Caco-2 (cell line): ENCODE measurements at regions not wholly inside any gene's neighbourhood (a gene's known extent, or its start where the extent isn't known, plus 50 kb on each side); places are given as distances from the start of the nearest gene placed in this dataset.
A peak's percentile ranks its signal among the peaks of the same experiment; 100 is the strongest.

ENCODE experiments used
- BruUV-seq: library from RNA; stranded (reverse); fragments of 400-500 nt; replicated peaks from 2 replicates; lab custom pipeline; 2021; lab: Mats Ljungman, UMichigan
- CTCF ChIA-PET: fragments of 300-600 bp; sonication (Branson Sonifier 250); formaldehyde crosslinking; loops from one replicate; lab custom pipeline; 2022; ENCODE audit warnings: antibody characterized with exemption; lab: Charles Lee
- POLR2A ChIA-PET: fragments of 300-600 bp; sonication (Branson Sonifier 250); formaldehyde crosslinking; loops from one replicate; lab custom pipeline; 2022; ENCODE audit warnings: antibody characterized with exemption; lab: Charles Lee
- DNase-seq, 2 experiments: peaks; one replicate each; pipeline versions ENCODE4 v3.0.0 to v3.0.0-alpha.2; 2020 to 2022
- H3K27me3 ChIP-seq: replicated peaks from 2 replicates; pipeline ENCODE4 v1.6.0; 2011; ENCODE audit warnings: low read length; ENCODE audit not compliant: control insufficient read depth, insufficient read depth
- H3K36me3 ChIP-seq: 2 replicates; pipeline ENCODE4 v1.5.1; 2011; ENCODE audit warnings: low read length; ENCODE audit not compliant: control insufficient read depth, insufficient read depth
- H3K4me1 ChIP-seq: fragments of 250-450 bp; sonication (Bioruptor Pico); 2 replicates; pipeline ENCODE4 v1.5.1; 2020; ENCODE audit warnings: mild to moderate bottlenecking
- H3K4me3 ChIP-seq: 2 replicates; pipeline ENCODE4 v1.5.1; 2011; ENCODE audit warnings: low read depth, mild to moderate bottlenecking, control low read depth, low read length
- H3K9me3 ChIP-seq: fragments of 250-450 bp; sonication (Bioruptor Pico); 2 replicates; pipeline ENCODE4 v1.5.1; 2020; ENCODE audit warnings: mild to moderate bottlenecking, moderate library complexity
- H3K27ac Mint-ChIP-seq: one replicate; pipeline ENCODE4 v1.8.0; 2022; ENCODE audit warnings: mixed read lengths; ENCODE audit not compliant: unreplicated experiment
- H3K27me3 Mint-ChIP-seq: one replicate; pipeline ENCODE4 v1.8.0; 2022; ENCODE audit warnings: mixed read lengths; ENCODE audit not compliant: insufficient read depth, unreplicated experiment
- H3K36me3 Mint-ChIP-seq: one replicate; pipeline ENCODE4 v1.8.0; 2022; ENCODE audit warnings: mild to moderate bottlenecking, mixed read lengths; ENCODE audit not compliant: insufficient read depth, unreplicated experiment
- H3K4me1 Mint-ChIP-seq: one replicate; pipeline ENCODE4 v1.8.0; 2022; ENCODE audit warnings: low read depth, mixed read lengths; ENCODE audit not compliant: unreplicated experiment
- H3K4me3 Mint-ChIP-seq: one replicate; pipeline ENCODE4 v1.8.0; 2022; ENCODE audit warnings: mild to moderate bottlenecking, moderate library complexity, mixed read lengths; ENCODE audit not compliant: unreplicated experiment
- H3K9me3 Mint-ChIP-seq: one replicate; pipeline ENCODE4 v1.8.0; 2022; ENCODE audit warnings: mixed read lengths; ENCODE audit not compliant: unreplicated experiment
- intact Hi-C: fragments of 100-400 bp; cut with micrococcal nuclease; formaldehyde crosslinking; loops from one replicate; pipeline ENCODE4 v1.10.0; 2022; ENCODE audit not compliant: unreplicated experiment
- TF ChIP-seq, protein P1 (sequence below), 2 experiments: fragments of 200-600 bp in 1 of 2; IDR thresholded peaks; 1 replicate in 1 of 2; 2 replicates in 1 of 2; pipeline versions ENCODE4 v1.5.1 to v1.8.0; 2011 to 2022; ENCODE audit warnings: antibody characterized with exemption in 1 of 2, control low read depth in 1 of 2, inconsistent platforms in 1 of 2, low read depth in 1 of 2, low read length in 1 of 2, mild to moderate bottlenecking in 1 of 2, moderate library complexity in 1 of 2; ENCODE audit not compliant: insufficient read depth in 1 of 2, severe bottlenecking in 1 of 2, unreplicated experiment in 1 of 2

GRCh38 chr3:157805538-157805937, 300.7 kb downstream of the SHOX2 start:
- Mint-ChIP-seq H3K4me3 (no peak overlapping the region), H3K4me1 (no peaks in the 10 kb centered on the region), H3K9me3 (peaks cover 12% of the 10 kb centered on the region), H3K27me3 (no peaks in the 10 kb centered on the region), H3K36me3 (no peaks in the 10 kb centered on the region), H3K27ac (no peak overlapping the region)
- Histone ChIP-seq H3K36me3 (no peaks in the 10 kb centered on the region), H3K9me3 (no peaks in the 10 kb centered on the region), H3K4me1 (peaks cover 6% of the 10 kb centered on the region; the same call in 1 of the 2 replicates), H3K27me3 (no peaks in the 10 kb centered on the region), H3K4me3 (no peak overlapping the region)
- ChIA-PET POLR2A (no interaction called here), CTCF (no interaction called here)
- intact Hi-C loops: no loop called here
- TF ChIP-seq, protein P1, sequence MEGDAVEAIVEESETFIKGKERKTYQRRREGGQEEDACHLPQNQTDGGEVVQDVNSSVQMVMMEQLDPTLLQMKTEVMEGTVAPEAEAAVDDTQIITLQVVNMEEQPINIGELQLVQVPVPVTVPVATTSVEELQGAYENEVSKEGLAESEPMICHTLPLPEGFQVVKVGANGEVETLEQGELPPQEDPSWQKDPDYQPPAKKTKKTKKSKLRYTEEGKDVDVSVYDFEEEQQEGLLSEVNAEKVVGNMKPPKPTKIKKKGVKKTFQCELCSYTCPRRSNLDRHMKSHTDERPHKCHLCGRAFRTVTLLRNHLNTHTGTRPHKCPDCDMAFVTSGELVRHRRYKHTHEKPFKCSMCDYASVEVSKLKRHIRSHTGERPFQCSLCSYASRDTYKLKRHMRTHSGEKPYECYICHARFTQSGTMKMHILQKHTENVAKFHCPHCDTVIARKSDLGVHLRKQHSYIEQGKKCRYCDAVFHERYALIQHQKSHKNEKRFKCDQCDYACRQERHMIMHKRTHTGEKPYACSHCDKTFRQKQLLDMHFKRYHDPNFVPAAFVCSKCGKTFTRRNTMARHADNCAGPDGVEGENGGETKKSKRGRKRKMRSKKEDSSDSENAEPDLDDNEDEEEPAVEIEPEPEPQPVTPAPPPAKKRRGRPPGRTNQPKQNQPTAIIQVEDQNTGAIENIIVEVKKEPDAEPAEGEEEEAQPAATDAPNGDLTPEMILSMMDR (IDR thresholded peaks at IDR 0.05; ENCODE audit: insufficient read depth in 1 of 2, low read depth in 1 of 2, low read length in 1 of 2, severe bottlenecking in 1 of 2, unreplicated experiment in 1 of 2): no peak
- no TSS peak for BruUV-seq
- peak in 1 of 2 experiments; percentile 5 for DNase-seq

GRCh38 chr3:157794771-157795170, 291.6 kb upstream of the VEPH1 start:
- TF ChIP-seq, protein P1 (IDR thresholded peaks at IDR 0.05; ENCODE audit: insufficient read depth in 1 of 2, low read depth in 1 of 2, low read length in 1 of 2, severe bottlenecking in 1 of 2, unreplicated experiment in 1 of 2): no peak
- Mint-ChIP-seq H3K9me3 (no peaks in the 10 kb centered on the region), H3K36me3 (no peaks in the 10 kb centered on the region), H3K4me1 (no peaks in the 10 kb centered on the region), H3K4me3 (no peak overlapping the region), H3K27ac (no peak overlapping the region), H3K27me3 (no peaks in the 10 kb centered on the region)
- Histone ChIP-seq H3K9me3 (no peaks in the 10 kb centered on the region), H3K27me3 (no peaks in the 10 kb centered on the region), H3K4me1 (no peaks in the 10 kb centered on the region), H3K36me3 (no peaks in the 10 kb centered on the region), H3K4me3 (no peak overlapping the region)
- no peak for DNase-seq
- no TSS peak for BruUV-seq
- ChIA-PET POLR2A (no interaction called here), CTCF (no interaction called here)
- intact Hi-C loops: no loop called here

DNA sequence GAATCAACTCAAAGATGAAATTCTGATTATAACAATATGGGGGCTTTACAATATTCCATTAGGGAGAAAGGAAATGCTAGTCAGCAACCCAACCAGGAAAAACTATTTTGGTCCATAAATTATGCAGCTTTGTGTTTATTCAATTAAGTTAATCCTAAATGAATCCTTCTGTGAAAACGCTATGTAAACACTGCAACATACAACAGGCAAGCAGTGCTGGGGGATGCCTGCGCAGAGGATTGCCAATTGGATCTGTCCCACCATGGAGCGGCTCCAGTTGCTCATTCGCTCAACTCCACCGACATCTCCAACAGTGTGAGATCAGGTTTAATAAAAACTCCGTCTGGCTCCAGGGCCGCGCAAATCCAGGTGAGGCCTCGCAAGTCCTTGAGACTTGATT, 290.5 kb upstream of the VEPH1 start:
- no peak for DNase-seq
- POLR2A ChIA-PET: no interaction called here
- intact Hi-C loops: no loop called here
- H3K4me3 ChIP-seq: no peak overlapping the region
- Mint-ChIP-seq H3K9me3 (no peaks in the 10 kb centered on the region), H3K4me3 (no peak overlapping the region), H3K27me3 (no peaks in the 10 kb centered on the region), H3K27ac (no peak overlapping the region), H3K4me1 (no peaks in the 10 kb centered on the region), H3K36me3 (no peaks in the 10 kb centered on the region)
- H3K9me3 ChIP-seq: no peaks in the 10 kb centered on the region
- TF ChIP-seq, protein P1 (IDR thresholded peaks at IDR 0.05; ENCODE audit: insufficient read depth in 1 of 2, low read depth in 1 of 2, low read length in 1 of 2, severe bottlenecking in 1 of 2, unreplicated experiment in 1 of 2): no peak
- H3K27me3 ChIP-seq: no peaks in the 10 kb centered on the region
- BruUV-seq: no TSS peak
- no peaks in the 10 kb centered on the region for H3K36me3 ChIP-seq
- H3K4me1 ChIP-seq: no peaks in the 10 kb centered on the region
- CTCF ChIA-PET: no interaction called here
